K562 (cell line): ENCODE measurements at regions not wholly inside any gene's neighbourhood (a gene's known extent, or its start where the extent isn't known, plus 50 kb on each side); places are given as distances from the start of the nearest gene placed in this dataset.

Experiments used
- ATF7 ChIP-seq: fragments of 450-650 bp; IDR thresholded peaks from 2 replicates; pipeline ENCODE4 v1.7.1; 2014; ENCODE audit warnings: mild to moderate bottlenecking, moderate library complexity
- CAMTA2 ChIP-seq: fragments of 250-450 bp; sonication (Bioruptor Pico); conservative IDR thresholded peaks from 2 replicates; pipeline ENCODE4 v1.5.1; 2022
- CBFB ChIP-seq: sonication (generic); formaldehyde crosslinking; IDR thresholded peaks from 2 replicates; pipeline ENCODE4 v1.4.0; 2020; ENCODE audit warnings: mild to moderate bottlenecking, missing genetic modification reagents
- CHCHD3 ChIP-seq: fragments of 250-450 bp; sonication (Bioruptor Pico); IDR thresholded peaks from 2 replicates; pipeline ENCODE4 v2.1.2; 2022; ENCODE audit warnings: mild to moderate bottlenecking
- CHD2 ChIP-seq: IDR thresholded peaks from 2 replicates; pipeline ENCODE4 v1.6.1; 2011; ENCODE audit warnings: low read depth, low read length
- RAD21 ChIP-seq, 2 experiments: fragments of 250-450 bp in 1 of 2; fragments of 450-650 bp in 1 of 2; sonication (Bioruptor Pico) in 1 of 2; formaldehyde crosslinking in 1 of 2; IDR thresholded peaks in 1 of 2; conservative IDR thresholded peaks in 1 of 2; 2 replicates each; pipeline versions ENCODE4 v1.4.0 to v1.8.0; 2020 to 2022; ENCODE audit warnings: mild to moderate bottlenecking in 2 of 2, moderate library complexity in 1 of 2
- TF ChIP-seq, protein P1 (sequence below), 3 experiments: IDR thresholded peaks in 2 of 3; conservative IDR thresholded peaks in 1 of 3; 2 replicates each; pipeline ENCODE4 v1.5.1; 2011 to 2012; ENCODE audit warnings: low read length in 3 of 3, mild to moderate bottlenecking in 3 of 3, control low read depth in 2 of 3, improper control_type of control experiment in 1 of 3, inconsistent platforms in 1 of 3, low read depth in 1 of 3, mixed read lengths in 1 of 3, moderate library complexity in 1 of 3; ENCODE audit not compliant: insufficient read depth in 2 of 3
- TF ChIP-seq, protein P2 (sequence below), 2 experiments: IDR thresholded peaks; 2 replicates each; pipeline ENCODE4 v1.6.1; 2012; ENCODE audit warnings: improper control_type of control experiment in 2 of 2, low read depth in 2 of 2, low read length in 2 of 2, borderline replicate concordance in 1 of 2

DNA sequence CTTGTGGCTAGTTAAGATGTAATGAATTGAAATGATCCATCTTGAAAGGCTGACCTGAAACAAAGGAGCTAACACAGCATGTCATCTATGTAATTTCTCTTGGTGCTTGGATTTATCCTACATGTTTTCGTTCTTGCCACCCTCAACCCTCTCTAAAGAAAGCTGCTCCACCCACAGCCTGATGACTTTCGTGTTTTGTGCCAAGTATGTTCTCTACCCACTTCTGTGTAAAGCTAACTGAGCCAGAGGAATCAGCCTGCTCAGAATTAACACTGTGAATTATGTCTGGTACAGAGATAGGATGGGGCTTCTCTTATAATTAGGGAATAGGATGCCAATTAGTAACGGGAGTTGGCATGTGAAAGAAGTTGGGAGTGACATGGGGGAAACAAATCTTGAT is 67.9 kb upstream of the MLIP start:
- TF ChIP-seq, protein P1, sequence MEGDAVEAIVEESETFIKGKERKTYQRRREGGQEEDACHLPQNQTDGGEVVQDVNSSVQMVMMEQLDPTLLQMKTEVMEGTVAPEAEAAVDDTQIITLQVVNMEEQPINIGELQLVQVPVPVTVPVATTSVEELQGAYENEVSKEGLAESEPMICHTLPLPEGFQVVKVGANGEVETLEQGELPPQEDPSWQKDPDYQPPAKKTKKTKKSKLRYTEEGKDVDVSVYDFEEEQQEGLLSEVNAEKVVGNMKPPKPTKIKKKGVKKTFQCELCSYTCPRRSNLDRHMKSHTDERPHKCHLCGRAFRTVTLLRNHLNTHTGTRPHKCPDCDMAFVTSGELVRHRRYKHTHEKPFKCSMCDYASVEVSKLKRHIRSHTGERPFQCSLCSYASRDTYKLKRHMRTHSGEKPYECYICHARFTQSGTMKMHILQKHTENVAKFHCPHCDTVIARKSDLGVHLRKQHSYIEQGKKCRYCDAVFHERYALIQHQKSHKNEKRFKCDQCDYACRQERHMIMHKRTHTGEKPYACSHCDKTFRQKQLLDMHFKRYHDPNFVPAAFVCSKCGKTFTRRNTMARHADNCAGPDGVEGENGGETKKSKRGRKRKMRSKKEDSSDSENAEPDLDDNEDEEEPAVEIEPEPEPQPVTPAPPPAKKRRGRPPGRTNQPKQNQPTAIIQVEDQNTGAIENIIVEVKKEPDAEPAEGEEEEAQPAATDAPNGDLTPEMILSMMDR (IDR thresholded peaks at IDR 0.05 in 2 of 3, conservative IDR thresholded peaks at IDR 0.05 in 1 of 3; ENCODE audit: insufficient read depth in 2 of 3, low read depth in 1 of 3, low read length in 3 of 3), result no peak
- TF ChIP-seq CAMTA2 (CRISPR knock-in tag), result no peak
- no peak for TF ChIP-seq CHD2
- no peak for TF ChIP-seq ATF7
- no peak for TF ChIP-seq RAD21 (CRISPR knock-in tag; conservative IDR thresholded peaks at IDR 0.05 in 1 of 2, IDR thresholded peaks at IDR 0.05 in 1 of 2)
- no peak for TF ChIP-seq CHCHD3
- TF ChIP-seq, protein P2, sequence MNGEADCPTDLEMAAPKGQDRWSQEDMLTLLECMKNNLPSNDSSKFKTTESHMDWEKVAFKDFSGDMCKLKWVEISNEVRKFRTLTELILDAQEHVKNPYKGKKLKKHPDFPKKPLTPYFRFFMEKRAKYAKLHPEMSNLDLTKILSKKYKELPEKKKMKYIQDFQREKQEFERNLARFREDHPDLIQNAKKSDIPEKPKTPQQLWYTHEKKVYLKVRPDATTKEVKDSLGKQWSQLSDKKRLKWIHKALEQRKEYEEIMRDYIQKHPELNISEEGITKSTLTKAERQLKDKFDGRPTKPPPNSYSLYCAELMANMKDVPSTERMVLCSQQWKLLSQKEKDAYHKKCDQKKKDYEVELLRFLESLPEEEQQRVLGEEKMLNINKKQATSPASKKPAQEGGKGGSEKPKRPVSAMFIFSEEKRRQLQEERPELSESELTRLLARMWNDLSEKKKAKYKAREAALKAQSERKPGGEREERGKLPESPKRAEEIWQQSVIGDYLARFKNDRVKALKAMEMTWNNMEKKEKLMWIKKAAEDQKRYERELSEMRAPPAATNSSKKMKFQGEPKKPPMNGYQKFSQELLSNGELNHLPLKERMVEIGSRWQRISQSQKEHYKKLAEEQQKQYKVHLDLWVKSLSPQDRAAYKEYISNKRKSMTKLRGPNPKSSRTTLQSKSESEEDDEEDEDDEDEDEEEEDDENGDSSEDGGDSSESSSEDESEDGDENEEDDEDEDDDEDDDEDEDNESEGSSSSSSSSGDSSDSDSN (IDR thresholded peaks at IDR 0.05; ENCODE audit: borderline replicate concordance in 1 of 2, low read depth in 2 of 2, low read length in 2 of 2), result no peak
- TF ChIP-seq CBFB, result no peak
